HCT116 (cell line): ENCODE measurements at regions not wholly inside any gene's neighbourhood (a gene's known extent, or its start where the extent isn't known, plus 50 kb on each side); places are given as distances from the start of the nearest gene placed in this dataset.

Source experiments
- CTCF ChIP-seq, 3 experiments: fragments of 200-600 bp in 1 of 3; sonication (generic) in 1 of 3; IDR thresholded peaks in 2 of 3; conservative IDR thresholded peaks in 1 of 3; 2 replicates each; pipeline ENCODE4 v1.5.1; 2012 to 2017; ENCODE audit warnings: low read depth in 2 of 3, low read length in 2 of 3, antibody characterized with exemption in 1 of 3, borderline replicate concordance in 1 of 3, control low read depth in 1 of 3, mild to moderate bottlenecking in 1 of 3, mixed read lengths in 1 of 3, mixed run types in 1 of 3, moderate library complexity in 1 of 3; ENCODE audit not compliant: insufficient read depth in 1 of 3
- EZH2 ChIP-seq: fragments of 200-600 bp; sonication (generic); IDR thresholded peaks from 2 replicates; pipeline ENCODE4 v1.6.1; 2017; ENCODE audit warnings: antibody characterized with exemption, mixed run types
- EZH2phosphoT487 ChIP-seq: fragments of 200-600 bp; IDR thresholded peaks from 2 replicates; pipeline ENCODE4 v1.6.1; 2018; ENCODE audit warnings: antibody characterized with exemption, borderline replicate concordance
- POLR2A ChIP-seq: IDR thresholded peaks from 2 replicates; pipeline ENCODE4 v1.7.0; 2011; ENCODE audit warnings: borderline replicate concordance; ENCODE audit not compliant: insufficient read depth, insufficient read length; ENCODE audit errors: extremely low read depth
- POLR2AphosphoS5 ChIP-seq: IDR thresholded peaks from 2 replicates; pipeline ENCODE4 v1.6.1; 2011; ENCODE audit warnings: mild to moderate bottlenecking, low read depth, low read length, moderate library complexity
- SIN3A ChIP-seq: IDR thresholded peaks from 2 replicates; pipeline ENCODE4 v1.6.1; 2012; ENCODE audit warnings: low read depth
- TCF7L2 ChIP-seq: IDR thresholded peaks from 2 replicates; pipeline ENCODE4 v1.7.0; 2011; ENCODE audit warnings: borderline replicate concordance, inconsistent platforms; ENCODE audit not compliant: insufficient read depth, insufficient read length; ENCODE audit errors: extremely low read depth
- ZFX ChIP-seq: fragments of 450-650 bp; IDR thresholded peaks from 2 replicates; pipeline ENCODE4 v1.6.1; 2017
- TF ChIP-seq, protein P1 (sequence below): IDR thresholded peaks from 2 replicates; pipeline ENCODE4 v1.6.1; 2012; ENCODE audit warnings: low read depth

- TF ChIP-seq, protein P1, sequence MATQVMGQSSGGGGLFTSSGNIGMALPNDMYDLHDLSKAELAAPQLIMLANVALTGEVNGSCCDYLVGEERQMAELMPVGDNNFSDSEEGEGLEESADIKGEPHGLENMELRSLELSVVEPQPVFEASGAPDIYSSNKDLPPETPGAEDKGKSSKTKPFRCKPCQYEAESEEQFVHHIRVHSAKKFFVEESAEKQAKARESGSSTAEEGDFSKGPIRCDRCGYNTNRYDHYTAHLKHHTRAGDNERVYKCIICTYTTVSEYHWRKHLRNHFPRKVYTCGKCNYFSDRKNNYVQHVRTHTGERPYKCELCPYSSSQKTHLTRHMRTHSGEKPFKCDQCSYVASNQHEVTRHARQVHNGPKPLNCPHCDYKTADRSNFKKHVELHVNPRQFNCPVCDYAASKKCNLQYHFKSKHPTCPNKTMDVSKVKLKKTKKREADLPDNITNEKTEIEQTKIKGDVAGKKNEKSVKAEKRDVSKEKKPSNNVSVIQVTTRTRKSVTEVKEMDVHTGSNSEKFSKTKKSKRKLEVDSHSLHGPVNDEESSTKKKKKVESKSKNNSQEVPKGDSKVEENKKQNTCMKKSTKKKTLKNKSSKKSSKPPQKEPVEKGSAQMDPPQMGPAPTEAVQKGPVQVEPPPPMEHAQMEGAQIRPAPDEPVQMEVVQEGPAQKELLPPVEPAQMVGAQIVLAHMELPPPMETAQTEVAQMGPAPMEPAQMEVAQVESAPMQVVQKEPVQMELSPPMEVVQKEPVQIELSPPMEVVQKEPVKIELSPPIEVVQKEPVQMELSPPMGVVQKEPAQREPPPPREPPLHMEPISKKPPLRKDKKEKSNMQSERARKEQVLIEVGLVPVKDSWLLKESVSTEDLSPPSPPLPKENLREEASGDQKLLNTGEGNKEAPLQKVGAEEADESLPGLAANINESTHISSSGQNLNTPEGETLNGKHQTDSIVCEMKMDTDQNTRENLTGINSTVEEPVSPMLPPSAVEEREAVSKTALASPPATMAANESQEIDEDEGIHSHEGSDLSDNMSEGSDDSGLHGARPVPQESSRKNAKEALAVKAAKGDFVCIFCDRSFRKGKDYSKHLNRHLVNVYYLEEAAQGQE: no peak
- TF ChIP-seq CTCF (IDR thresholded peaks at IDR 0.05 in 2 of 3, conservative IDR thresholded peaks at IDR 0.05 in 1 of 3; ENCODE audit: borderline replicate concordance in 1 of 3, insufficient read depth in 1 of 3, low read depth in 2 of 3, low read length in 2 of 3) (no peak), POLR2A (no peak), EZH2 (no peak), SIN3A (no peak), EZH2phosphoT487 (no peak), ZFX (no peak), TCF7L2 (no peak), POLR2AphosphoS5 (no peak)
Observed at GRCh38 chr12:107440606-107441005, 245.0 kb upstream of the PWP1 start.
